Thoracic aorta (tissue), 2 donors: ENCODE measurements at regions not wholly inside any gene's neighbourhood (a gene's known extent, or its start where the extent isn't known, plus 50 kb on each side); places are given as distances from the start of the nearest gene placed in this dataset.

Experiments
- ATAC-seq: fragments of 150-250 bp; one replicate; pipeline ENCODE4 v1.8.0; 2017; ENCODE audit warnings: low read depth; ENCODE audit not compliant: insufficient number of reproducible peaks, low FRiP score
- DNase-seq: peaks from one replicate; pipeline ENCODE4 v3.0.0-alpha.2; 2020; ENCODE audit warnings: low spot score
- H3K27ac ChIP-seq, 2 donors: fragments of 200-600 bp; sonication (generic); 1 replicate in 1 of 2; 2 replicates in 1 of 2; pipeline ENCODE4 v1.5.1; 2016; ENCODE audit warnings: mild to moderate bottlenecking in 2 of 2, moderate library complexity in 2 of 2
- H3K27me3 ChIP-seq: fragments of 200-600 bp; sonication (generic); replicated peaks from 2 replicates; pipeline ENCODE4 v1.6.0; 2016; ENCODE audit warnings: mild to moderate bottlenecking; ENCODE audit not compliant: insufficient read depth
- H3K36me3 ChIP-seq: fragments of 200-600 bp; sonication (generic); one replicate; pipeline ENCODE4 v1.5.1; 2016
- H3K4me1 ChIP-seq, 2 donors: fragments of 200-600 bp; sonication (generic); 1 replicate in 1 of 2; 2 replicates in 1 of 2; pipeline versions ENCODE4 v1.5.1 to v1.6.0; 2016; ENCODE audit warnings: low read depth in 2 of 2, mild to moderate bottlenecking in 1 of 2; ENCODE audit not compliant: control insufficient read depth in 1 of 2
- H3K4me3 ChIP-seq: fragments of 200-600 bp; sonication (generic); 2 replicates; pipeline ENCODE4 v1.5.1; 2016; ENCODE audit warnings: mild to moderate bottlenecking
- H3K9me3 ChIP-seq: fragments of 200-600 bp; sonication (generic); 2 replicates; pipeline ENCODE4 v1.5.1; 2016
- TF ChIP-seq, protein P1 (sequence below): fragments of 200-600 bp; sonication (generic); IDR thresholded peaks from one replicate; pipeline ENCODE4 v1.5.1; 2019; ENCODE audit warnings: antibody characterized with exemption

DNA sequence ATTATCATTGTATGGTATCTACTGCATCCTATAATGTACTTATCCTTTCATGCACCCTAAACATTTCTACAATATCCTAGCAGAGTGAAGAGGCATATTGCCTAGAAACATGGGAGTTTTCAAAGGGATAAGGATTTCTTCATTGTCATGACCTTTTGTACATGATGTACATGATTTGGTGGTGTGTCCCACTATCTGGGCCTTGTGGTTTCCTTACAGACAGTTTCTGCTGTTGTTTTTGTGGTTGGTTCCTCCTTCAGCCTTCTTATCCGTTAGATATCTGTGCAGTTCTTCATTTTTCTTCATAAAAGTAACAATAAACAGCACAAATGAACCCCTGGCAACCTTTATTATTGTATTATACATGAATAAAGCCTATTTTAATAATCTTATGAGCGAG is 70.4 kb upstream of the BACH1 start:
- DNase-seq: no peak
- TF ChIP-seq, protein P1, sequence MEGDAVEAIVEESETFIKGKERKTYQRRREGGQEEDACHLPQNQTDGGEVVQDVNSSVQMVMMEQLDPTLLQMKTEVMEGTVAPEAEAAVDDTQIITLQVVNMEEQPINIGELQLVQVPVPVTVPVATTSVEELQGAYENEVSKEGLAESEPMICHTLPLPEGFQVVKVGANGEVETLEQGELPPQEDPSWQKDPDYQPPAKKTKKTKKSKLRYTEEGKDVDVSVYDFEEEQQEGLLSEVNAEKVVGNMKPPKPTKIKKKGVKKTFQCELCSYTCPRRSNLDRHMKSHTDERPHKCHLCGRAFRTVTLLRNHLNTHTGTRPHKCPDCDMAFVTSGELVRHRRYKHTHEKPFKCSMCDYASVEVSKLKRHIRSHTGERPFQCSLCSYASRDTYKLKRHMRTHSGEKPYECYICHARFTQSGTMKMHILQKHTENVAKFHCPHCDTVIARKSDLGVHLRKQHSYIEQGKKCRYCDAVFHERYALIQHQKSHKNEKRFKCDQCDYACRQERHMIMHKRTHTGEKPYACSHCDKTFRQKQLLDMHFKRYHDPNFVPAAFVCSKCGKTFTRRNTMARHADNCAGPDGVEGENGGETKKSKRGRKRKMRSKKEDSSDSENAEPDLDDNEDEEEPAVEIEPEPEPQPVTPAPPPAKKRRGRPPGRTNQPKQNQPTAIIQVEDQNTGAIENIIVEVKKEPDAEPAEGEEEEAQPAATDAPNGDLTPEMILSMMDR: no peak
- H3K9me3 ChIP-seq: no peaks in the 10 kb centered on the region
- ATAC-seq: no peak
- H3K4me1 ChIP-seq: peaks cover 0 to 5% of the 10 kb centered on the region in 2 donors
- H3K27ac ChIP-seq: no peak overlapping the region
- H3K27me3 ChIP-seq: no peaks in the 10 kb centered on the region
- H3K4me3 ChIP-seq: no peak overlapping the region
- no peaks in the 10 kb centered on the region for H3K36me3 ChIP-seq

DNA sequence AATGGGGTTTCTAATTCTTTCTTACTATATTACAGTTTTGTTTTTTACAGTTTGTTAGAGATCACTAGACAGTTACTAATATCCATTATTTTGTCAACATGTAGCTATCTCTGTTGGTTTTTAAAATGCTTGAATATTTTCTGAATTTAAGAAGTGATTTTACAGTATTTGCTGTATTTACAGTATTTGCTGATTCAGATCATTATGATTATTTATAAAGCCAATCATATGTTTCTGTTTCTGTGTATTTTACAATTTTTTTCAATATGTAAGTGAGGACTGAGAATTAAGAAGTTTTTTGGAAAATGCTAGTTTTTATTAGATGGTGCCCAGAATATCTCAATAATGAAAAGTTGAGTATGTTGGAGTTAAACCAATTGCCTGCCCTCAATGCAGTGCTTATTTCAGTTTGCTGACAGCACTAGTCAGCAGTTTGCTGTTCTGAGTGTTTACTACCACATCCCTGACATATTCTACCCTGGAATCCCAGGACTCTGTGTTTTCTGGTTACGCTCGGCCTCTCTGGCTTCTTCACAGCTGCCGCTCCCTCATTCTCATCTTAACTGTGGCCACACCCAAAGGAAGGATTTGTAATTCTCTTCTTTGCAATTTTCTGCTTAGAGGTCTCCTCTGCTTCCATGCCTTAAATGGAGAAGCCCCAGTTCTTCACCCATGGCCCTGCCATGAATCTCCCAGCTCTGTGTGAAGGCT is 68.0 kb upstream of the BACH1 start:
- ATAC-seq (no peak), DNase-seq (no peak)
- TF ChIP-seq, protein P1: no peak
- Histone ChIP-seq H3K4me1 (peaks cover 5 to 6% of the 10 kb centered on the region in 2 donors), H3K9me3 (no peaks in the 10 kb centered on the region), H3K27me3 (no peaks in the 10 kb centered on the region), H3K4me3 (no peak overlapping the region), H3K27ac (no peak overlapping the region), H3K36me3 (no peaks in the 10 kb centered on the region)

DNA sequence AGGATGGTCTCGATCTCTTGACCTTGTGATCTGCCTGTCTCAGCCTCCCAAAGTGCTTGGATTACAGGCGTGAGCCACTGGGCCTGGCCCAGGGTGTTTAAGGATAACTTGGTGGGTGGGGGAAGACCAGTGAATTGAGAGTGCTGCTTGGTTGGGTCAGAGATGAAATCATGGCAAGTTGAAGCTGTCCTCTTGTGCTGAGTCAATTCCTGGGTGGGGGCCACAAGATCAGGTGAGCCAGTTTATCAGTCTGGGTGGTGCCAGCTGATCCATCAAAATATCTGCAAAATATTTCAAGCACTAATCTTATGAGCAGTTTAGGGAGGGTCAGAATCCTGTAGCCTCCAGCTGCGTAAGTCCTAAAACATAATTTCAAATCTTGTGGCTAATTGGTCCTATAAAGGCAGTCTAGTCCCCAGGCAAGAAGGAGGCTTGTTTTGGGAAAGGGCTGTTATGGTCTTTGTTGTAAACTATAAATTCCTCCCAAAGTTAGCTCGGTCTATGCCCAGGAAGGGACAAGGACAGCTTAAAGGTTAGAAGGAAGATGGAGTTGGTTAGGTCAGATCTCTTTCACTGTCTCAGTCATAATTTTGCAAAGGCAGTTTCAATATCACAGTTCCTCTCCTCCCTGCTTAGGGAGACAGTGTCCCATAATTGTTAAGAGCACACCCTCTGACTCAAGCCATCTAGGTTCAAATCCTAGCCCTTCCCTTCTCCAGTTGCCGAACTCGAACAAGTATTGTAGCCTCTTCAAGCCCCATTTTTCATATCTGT is 66.8 kb upstream of the BACH1 start:
- no peak for ATAC-seq

DNA sequence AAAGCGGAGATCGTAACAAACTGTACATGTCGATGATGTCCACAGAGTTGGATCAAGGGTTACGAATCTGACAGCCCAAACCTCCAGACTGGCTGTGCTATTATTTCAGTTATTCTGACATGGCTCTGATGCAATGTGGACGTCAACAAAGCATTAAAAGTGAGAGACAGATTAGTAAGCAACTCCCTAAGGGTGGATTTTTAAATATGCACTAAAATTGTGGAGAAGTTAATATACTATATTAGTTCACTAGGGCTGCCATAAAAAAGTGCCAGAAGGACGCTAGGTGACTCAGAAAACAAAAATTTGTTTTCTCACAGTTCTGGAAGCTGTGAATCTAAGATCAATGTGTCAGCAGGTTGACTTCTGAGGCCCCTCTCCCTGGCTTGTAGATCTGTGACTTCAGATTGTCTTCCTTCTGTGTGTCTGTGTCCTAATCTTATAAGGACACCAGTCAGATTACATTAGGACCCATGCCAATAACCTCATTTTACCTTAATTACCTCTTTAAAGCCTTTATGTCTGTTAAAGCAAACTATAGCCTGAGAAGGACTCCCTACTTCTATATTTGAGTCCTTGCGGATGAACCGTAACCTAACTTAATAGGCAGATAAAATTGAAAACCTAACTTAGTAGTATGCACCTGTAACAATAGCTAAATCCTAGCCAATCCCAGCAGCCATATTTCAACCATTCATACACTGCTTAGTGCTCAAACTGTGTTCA is 66.0 kb upstream of the BACH1 start:
- H3K4me1 ChIP-seq: peaks cover 18 to 19% of the 10 kb centered on the region in 2 donors
- no peak for ATAC-seq

More for the DNA sequence above, 66.8 kb upstream of the BACH1 start:
- no peaks in the 10 kb centered on the region for H3K27me3 ChIP-seq
- H3K9me3 ChIP-seq: no peaks in the 10 kb centered on the region
- no peak overlapping the region for H3K27ac ChIP-seq
- no peaks in the 10 kb centered on the region for H3K36me3 ChIP-seq
- DNase-seq: no peak
- no peak overlapping the region for H3K4me3 ChIP-seq
- TF ChIP-seq, protein P1: no peak
- H3K4me1 ChIP-seq: peaks cover 10 to 12% of the 10 kb centered on the region in 2 donors

More for the DNA sequence above, 66.0 kb upstream of the BACH1 start:
- Histone ChIP-seq H3K4me3 (no peak overlapping the region), H3K9me3 (no peaks in the 10 kb centered on the region), H3K27me3 (no peaks in the 10 kb centered on the region), H3K27ac (no peak overlapping the region), H3K36me3 (no peaks in the 10 kb centered on the region)
- DNase-seq: no peak
- TF ChIP-seq, protein P1: no peak
